Activated T-helper 17 cell treated with anti-CD3 and anti-CD28 coated beads, Interleukin-2, amount 50 U/mL, for 72 hours (primary cell): ENCODE measurements at regions not wholly inside any gene's neighbourhood (a gene's known extent, or its start where the extent isn't known, plus 50 kb on each side); places are given as distances from the start of the nearest gene placed in this dataset.

ENCODE experiments used
- ATAC-seq: fragments of 150-1000 bp; cut with Tn5 transposase; replicated peaks from 2 replicates; pipeline ENCODE4 v1.10.0; 2021; ENCODE audit warnings: mild to moderate bottlenecking, moderate library complexity
- H3K27ac Mint-ChIP-seq: one replicate; pipeline ENCODE4 v1.8.0; 2022; ENCODE audit warnings: mixed read lengths
- H3K27me3 Mint-ChIP-seq: one replicate; pipeline ENCODE4 v1.8.0; 2022; ENCODE audit warnings: mixed read lengths
- H3K36me3 Mint-ChIP-seq: one replicate; pipeline ENCODE4 v1.8.0; 2022; ENCODE audit warnings: low read depth, mild to moderate bottlenecking, mixed read lengths
- H3K4me1 Mint-ChIP-seq: one replicate; pipeline ENCODE4 v1.8.0; 2022; ENCODE audit warnings: mixed read lengths
- H3K4me3 Mint-ChIP-seq: one replicate; pipeline ENCODE4 v1.8.0; 2022; ENCODE audit warnings: mild to moderate bottlenecking, mixed read lengths
- H3K9me3 Mint-ChIP-seq: one replicate; pipeline ENCODE4 v1.8.0; 2022; ENCODE audit warnings: mixed read lengths

- Mint-ChIP-seq H3K9me3 (peaks cover 5% of the 10 kb centered on the region), H3K4me1 (no peaks in the 10 kb centered on the region), H3K27me3 (no peaks in the 10 kb centered on the region), H3K4me3 (no peak overlapping the region), H3K36me3 (no peaks in the 10 kb centered on the region), H3K27ac (no peak overlapping the region)
- ATAC-seq: no peak
Observed at GRCh38 chr7:10116511-10116910, 857.2 kb upstream of the PHF14 start.

GRCh38 chr7:10117815-10118214, 855.9 kb upstream of the PHF14 start:
- no peaks in the 10 kb centered on the region for H3K36me3 Mint-ChIP-seq
- no peaks in the 10 kb centered on the region for H3K27me3 Mint-ChIP-seq
- no peak overlapping the region for H3K27ac Mint-ChIP-seq
- peaks cover 5% of the 10 kb centered on the region for H3K9me3 Mint-ChIP-seq
- H3K4me3 Mint-ChIP-seq: no peak overlapping the region
- H3K4me1 Mint-ChIP-seq: no peaks in the 10 kb centered on the region
- no peak for ATAC-seq

- no peak overlapping the region for H3K4me3 Mint-ChIP-seq
- H3K4me1 Mint-ChIP-seq: no peaks in the 10 kb centered on the region
- no peaks in the 10 kb centered on the region for H3K27me3 Mint-ChIP-seq
- no peak overlapping the region for H3K27ac Mint-ChIP-seq
- no peaks in the 10 kb centered on the region for H3K9me3 Mint-ChIP-seq
- no peak for ATAC-seq
- no peaks in the 10 kb centered on the region for H3K36me3 Mint-ChIP-seq
Observed at GRCh38 chr7:10120936-10121335, 852.7 kb upstream of the PHF14 start.

- H3K27me3 Mint-ChIP-seq: no peaks in the 10 kb centered on the region
- no peak for ATAC-seq
- H3K36me3 Mint-ChIP-seq: no peaks in the 10 kb centered on the region
- no peaks in the 10 kb centered on the region for H3K9me3 Mint-ChIP-seq
- no peaks in the 10 kb centered on the region for H3K4me1 Mint-ChIP-seq
- H3K4me3 Mint-ChIP-seq: no peak overlapping the region
- H3K27ac Mint-ChIP-seq: no peak overlapping the region
Observed at GRCh38 chr7:10121631-10122030, 852.0 kb upstream of the PHF14 start.

GRCh38 chr7:10122551-10123100, 851.0 kb upstream of the PHF14 start:
- H3K4me1 Mint-ChIP-seq: no peaks in the 10 kb centered on the region
- no peak overlapping the region for H3K27ac Mint-ChIP-seq
- H3K4me3 Mint-ChIP-seq: no peak overlapping the region
- no peaks in the 10 kb centered on the region for H3K9me3 Mint-ChIP-seq
- no peak for ATAC-seq
- no peaks in the 10 kb centered on the region for H3K27me3 Mint-ChIP-seq
- H3K36me3 Mint-ChIP-seq: no peaks in the 10 kb centered on the region

GRCh38 chr7:10128748-10129147, 844.9 kb upstream of the PHF14 start:
- H3K4me1 Mint-ChIP-seq: no peaks in the 10 kb centered on the region
- no peak overlapping the region for H3K4me3 Mint-ChIP-seq
- peaks cover 3% of the 10 kb centered on the region for H3K9me3 Mint-ChIP-seq
- ATAC-seq: no peak
- H3K27ac Mint-ChIP-seq: no peak overlapping the region
- no peaks in the 10 kb centered on the region for H3K27me3 Mint-ChIP-seq
- no peaks in the 10 kb centered on the region for H3K36me3 Mint-ChIP-seq

- H3K27me3 Mint-ChIP-seq: no peaks in the 10 kb centered on the region
- H3K36me3 Mint-ChIP-seq: no peaks in the 10 kb centered on the region
- no peaks in the 10 kb centered on the region for H3K4me1 Mint-ChIP-seq
- H3K27ac Mint-ChIP-seq: no peak overlapping the region
- ATAC-seq: no peak
- H3K9me3 Mint-ChIP-seq: no peaks in the 10 kb centered on the region
- H3K4me3 Mint-ChIP-seq: no peak overlapping the region
Observed at GRCh38 chr7:10138087-10138854, 835.4 kb upstream of the PHF14 start.

GRCh38 chr7:10146271-10146670, 827.4 kb upstream of the PHF14 start:
- Mint-ChIP-seq H3K4me1 (no peaks in the 10 kb centered on the region), H3K27me3 (no peaks in the 10 kb centered on the region)
- no peak for ATAC-seq

GRCh38 chr7:10156972-10157371, 816.7 kb upstream of the PHF14 start:
- Mint-ChIP-seq H3K27me3 (no peaks in the 10 kb centered on the region), H3K4me1 (no peaks in the 10 kb centered on the region), H3K4me3 (no peak overlapping the region), H3K27ac (no peak overlapping the region), H3K9me3 (peaks cover 4% of the 10 kb centered on the region), H3K36me3 (no peaks in the 10 kb centered on the region)
- no peak for ATAC-seq

More at GRCh38 chr7:10146271-10146670, 827.4 kb upstream of the PHF14 start:
- H3K36me3 Mint-ChIP-seq: no peaks in the 10 kb centered on the region
- no peak overlapping the region for H3K4me3 Mint-ChIP-seq
- H3K27ac Mint-ChIP-seq: no peak overlapping the region
- no peaks in the 10 kb centered on the region for H3K9me3 Mint-ChIP-seq

GRCh38 chr7:10181996-10182395, 791.7 kb upstream of the PHF14 start:
- H3K36me3 Mint-ChIP-seq: no peaks in the 10 kb centered on the region
- ATAC-seq: no peak
- no peak overlapping the region for H3K27ac Mint-ChIP-seq
- H3K9me3 Mint-ChIP-seq: peaks cover 4% of the 10 kb centered on the region
- no peaks in the 10 kb centered on the region for H3K27me3 Mint-ChIP-seq
- H3K4me1 Mint-ChIP-seq: no peaks in the 10 kb centered on the region
- no peak overlapping the region for H3K4me3 Mint-ChIP-seq

- Mint-ChIP-seq H3K27me3 (no peaks in the 10 kb centered on the region), H3K9me3 (peaks cover 3% of the 10 kb centered on the region), H3K27ac (no peak overlapping the region)
Observed at GRCh38 chr7:10192074-10192473, 781.6 kb upstream of the PHF14 start.

GRCh38 chr7:10205696-10206095, 768.0 kb upstream of the PHF14 start:
- H3K4me1 Mint-ChIP-seq: no peaks in the 10 kb centered on the region

More at GRCh38 chr7:10192074-10192473, 781.6 kb upstream of the PHF14 start:
- H3K4me3 Mint-ChIP-seq: no peak overlapping the region
- no peaks in the 10 kb centered on the region for H3K4me1 Mint-ChIP-seq
- H3K36me3 Mint-ChIP-seq: no peaks in the 10 kb centered on the region
- no peak for ATAC-seq

GRCh38 chr7:10210000-10210399, 763.7 kb upstream of the PHF14 start:
- no peak for ATAC-seq
- H3K9me3 Mint-ChIP-seq: peaks cover 4% of the 10 kb centered on the region
- H3K27ac Mint-ChIP-seq: no peak overlapping the region
- H3K4me3 Mint-ChIP-seq: no peak overlapping the region
- H3K4me1 Mint-ChIP-seq: no peaks in the 10 kb centered on the region
- H3K36me3 Mint-ChIP-seq: no peaks in the 10 kb centered on the region
- no peaks in the 10 kb centered on the region for H3K27me3 Mint-ChIP-seq

More at GRCh38 chr7:10205696-10206095, 768.0 kb upstream of the PHF14 start:
- Mint-ChIP-seq H3K9me3 (peaks cover 5% of the 10 kb centered on the region), H3K4me3 (no peak overlapping the region), H3K27me3 (no peaks in the 10 kb centered on the region), H3K36me3 (no peaks in the 10 kb centered on the region), H3K27ac (no peak overlapping the region)
- ATAC-seq: no peak

GRCh38 chr7:10211016-10211415, 762.7 kb upstream of the PHF14 start:
- Mint-ChIP-seq H3K4me1 (no peaks in the 10 kb centered on the region), H3K27ac (no peak overlapping the region), H3K4me3 (no peak overlapping the region), H3K36me3 (no peaks in the 10 kb centered on the region), H3K9me3 (peaks cover 4% of the 10 kb centered on the region), H3K27me3 (no peaks in the 10 kb centered on the region)
- ATAC-seq: no peak

- ATAC-seq: no peak
- no peak overlapping the region for H3K4me3 Mint-ChIP-seq
- no peaks in the 10 kb centered on the region for H3K4me1 Mint-ChIP-seq
Observed at GRCh38 chr7:10211861-10212260, 761.8 kb upstream of the PHF14 start.

More at GRCh38 chr7:10211861-10212260, 761.8 kb upstream of the PHF14 start:
- Mint-ChIP-seq H3K27ac (no peak overlapping the region), H3K36me3 (no peaks in the 10 kb centered on the region), H3K9me3 (peaks cover 8% of the 10 kb centered on the region), H3K27me3 (no peaks in the 10 kb centered on the region)
